ENCODE measurements at regions not wholly inside any gene's neighbourhood (a gene's known extent, or its start where the extent isn't known, plus 50 kb on each side); places are given as distances from the start of the nearest gene placed in this dataset.

DNA sequence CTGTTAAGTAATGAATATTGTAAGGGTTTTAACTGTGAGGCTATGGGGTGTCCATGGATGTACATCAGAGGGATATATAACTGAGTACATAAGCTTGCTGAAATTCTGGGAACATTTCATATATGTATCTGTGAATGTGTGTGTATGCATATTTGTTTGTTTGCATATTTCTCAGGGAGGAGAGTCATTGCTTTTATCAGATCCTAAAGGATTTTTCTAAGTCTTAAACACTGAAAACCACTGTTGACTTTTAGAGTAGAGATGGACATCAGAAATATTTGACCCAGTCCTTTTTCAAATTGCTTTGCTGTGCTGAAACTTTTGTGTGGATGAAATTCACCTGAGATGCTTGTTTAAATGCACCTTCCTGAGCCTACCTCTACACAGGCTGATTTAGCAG is 410.6 kb downstream of the METTL15 start:
- no peak for DNase-seq
- in situ Hi-C loops (cut with HindIII; ENCODE audit: low pct_ligation_motif_present, low pct_unique_long_range_greater_than_20kb, low sequenced_read_pairs), result no loop called here

DNA sequence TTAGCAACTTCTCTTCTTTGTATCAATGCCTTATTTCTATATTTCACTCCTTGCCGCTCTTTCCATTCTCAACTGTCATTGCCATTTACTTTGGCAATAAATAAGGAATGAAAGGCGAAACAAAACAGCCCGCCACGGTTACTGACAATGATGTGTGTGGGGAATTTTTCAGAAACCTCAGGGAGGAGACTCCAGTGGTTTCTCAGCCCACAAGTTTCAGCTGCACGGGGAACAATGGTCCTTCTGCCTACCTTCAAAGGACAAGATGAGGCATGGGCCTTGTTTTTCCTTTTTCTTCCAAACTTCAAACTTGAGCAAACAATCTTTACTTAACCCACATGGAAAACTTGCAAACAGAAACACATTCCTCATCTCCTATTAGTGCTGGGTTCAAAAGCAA is 409.4 kb downstream of the METTL15 start:
- DNase-seq, result no peak
- in situ Hi-C loops (cut with HindIII; ENCODE audit: low pct_ligation_motif_present, low pct_unique_long_range_greater_than_20kb, low sequenced_read_pairs), result no loop called here

DNA sequence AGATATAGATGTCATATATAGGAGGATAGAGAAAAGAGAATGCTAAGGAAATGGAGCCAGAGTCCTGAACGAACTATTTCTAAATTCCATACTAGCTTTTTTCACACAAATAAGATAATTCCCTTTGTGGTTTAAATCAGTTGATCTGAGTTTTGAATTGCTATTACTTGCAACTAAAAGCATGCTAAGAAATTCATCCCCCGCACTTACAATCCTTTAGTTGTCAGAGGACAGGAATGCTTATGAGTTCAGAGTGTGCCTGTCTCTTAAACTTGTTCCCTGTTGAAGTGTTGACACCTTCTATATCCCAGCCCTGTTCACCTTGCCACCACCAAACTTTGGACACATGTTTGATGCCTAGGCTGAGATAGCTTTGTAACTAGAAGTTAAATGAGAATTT is 406.2 kb downstream of the METTL15 start:
- in situ Hi-C loops (cut with HindIII; ENCODE audit: low pct_ligation_motif_present, low pct_unique_long_range_greater_than_20kb, low sequenced_read_pairs), result no loop called here
- no peak for DNase-seq

DNA sequence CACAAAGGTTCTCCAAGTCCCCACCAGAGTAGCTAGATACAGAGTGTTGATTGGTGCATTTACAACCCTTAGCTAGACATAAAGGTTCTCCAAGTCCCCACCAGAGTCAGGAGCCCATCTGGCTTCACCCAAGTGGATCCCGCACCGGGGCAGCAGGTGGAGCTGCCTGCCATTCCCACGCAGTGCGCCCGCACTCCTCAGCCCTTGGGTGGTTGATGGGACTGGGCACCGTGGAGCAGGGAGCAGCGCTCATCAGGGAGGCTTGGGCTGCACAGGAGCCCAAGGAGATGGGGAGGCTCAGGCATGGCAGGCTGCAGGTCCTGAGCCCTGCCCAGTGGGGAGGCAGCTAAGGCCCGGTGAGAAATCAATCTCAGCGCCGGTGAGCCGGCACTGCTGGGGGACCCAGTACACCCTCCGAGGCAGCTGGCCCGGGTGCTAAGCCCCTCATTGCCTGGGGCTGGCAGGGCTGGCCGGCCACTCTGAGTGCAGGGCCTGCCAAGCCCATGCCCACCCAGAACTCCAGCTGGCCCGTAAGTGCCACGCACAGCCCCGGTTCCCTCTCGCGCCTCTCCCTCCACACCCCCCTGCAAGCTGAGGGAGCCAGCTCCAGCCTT is 404.1 kb downstream of the METTL15 start:
- no peak for DNase-seq
- in situ Hi-C loops (cut with HindIII; ENCODE audit: low pct_ligation_motif_present, low pct_unique_long_range_greater_than_20kb, low sequenced_read_pairs), result no loop called here

DNA sequence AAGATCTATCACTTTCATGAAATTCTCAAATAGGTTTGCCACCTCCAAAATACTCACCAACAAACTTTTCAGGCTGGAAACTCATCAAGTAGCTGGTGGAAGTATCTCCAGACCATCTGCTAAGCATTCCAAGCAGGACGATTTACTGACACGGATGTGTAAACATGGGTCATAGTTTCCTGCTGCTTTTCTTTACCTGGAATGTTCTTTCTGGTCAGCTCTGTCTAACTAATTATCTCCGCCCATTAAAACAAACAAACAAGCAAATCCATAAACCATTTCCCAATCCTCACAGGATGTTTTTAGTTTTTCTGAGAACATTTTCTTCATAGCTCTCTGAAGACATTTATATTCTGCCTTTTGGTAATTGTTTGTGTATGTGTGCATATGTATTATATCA is 397.0 kb downstream of the METTL15 start:
- in situ Hi-C loops (cut with HindIII; ENCODE audit: low pct_ligation_motif_present, low pct_unique_long_range_greater_than_20kb, low sequenced_read_pairs), result no loop called here
- no peak for DNase-seq

DNA sequence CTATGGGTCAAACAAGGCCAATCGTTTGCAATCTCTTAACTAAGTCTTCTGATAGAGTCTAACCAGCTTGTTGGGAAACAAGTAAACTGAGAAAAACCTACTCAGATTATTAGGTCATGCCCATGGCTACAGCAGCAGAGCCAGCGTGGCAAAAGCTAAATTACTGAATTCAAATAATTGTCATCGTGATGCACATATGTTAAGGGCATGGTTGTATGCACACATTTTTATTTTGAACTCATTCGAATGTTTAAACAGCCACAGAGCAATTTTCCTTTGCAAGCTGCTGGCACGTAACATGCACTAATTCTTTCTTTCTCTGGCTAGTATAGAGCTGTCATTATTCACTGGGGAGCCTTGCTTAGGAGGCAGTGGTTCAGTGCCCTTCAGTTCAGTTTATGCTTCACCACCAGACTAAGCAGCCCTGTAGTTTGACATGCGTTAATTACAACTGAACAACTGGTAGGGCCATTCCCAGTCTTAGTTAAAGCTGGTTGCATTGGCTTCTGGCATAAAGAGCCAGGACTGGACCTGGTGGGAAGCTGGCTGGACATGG is 396.4 kb downstream of the METTL15 start:
- in situ Hi-C loops (cut with HindIII; ENCODE audit: low pct_ligation_motif_present, low pct_unique_long_range_greater_than_20kb, low sequenced_read_pairs), result no loop called here
- no peak for DNase-seq

DNA sequence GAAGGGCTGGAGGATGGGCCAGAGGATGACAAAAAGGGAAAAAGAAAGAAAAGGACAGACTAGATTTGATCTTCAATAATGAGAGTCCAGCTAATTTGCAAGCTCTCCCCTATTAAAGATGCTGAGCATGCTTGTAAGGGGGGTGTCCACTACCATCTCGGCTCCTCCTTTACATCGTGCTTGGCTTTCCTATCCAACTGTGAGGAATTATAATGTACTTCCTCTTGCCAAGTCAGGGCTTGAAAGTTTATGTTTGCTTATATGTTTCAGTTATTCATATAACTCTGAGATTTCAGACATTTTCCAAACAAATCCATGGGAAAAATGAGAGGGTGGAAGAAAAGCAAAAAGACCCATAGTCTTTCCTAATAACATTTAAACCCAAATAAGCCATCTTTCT is 387.1 kb downstream of the METTL15 start:
- no peak for DNase-seq
- in situ Hi-C loops (cut with HindIII; ENCODE audit: low pct_ligation_motif_present, low pct_unique_long_range_greater_than_20kb, low sequenced_read_pairs), result no loop called here

DNA sequence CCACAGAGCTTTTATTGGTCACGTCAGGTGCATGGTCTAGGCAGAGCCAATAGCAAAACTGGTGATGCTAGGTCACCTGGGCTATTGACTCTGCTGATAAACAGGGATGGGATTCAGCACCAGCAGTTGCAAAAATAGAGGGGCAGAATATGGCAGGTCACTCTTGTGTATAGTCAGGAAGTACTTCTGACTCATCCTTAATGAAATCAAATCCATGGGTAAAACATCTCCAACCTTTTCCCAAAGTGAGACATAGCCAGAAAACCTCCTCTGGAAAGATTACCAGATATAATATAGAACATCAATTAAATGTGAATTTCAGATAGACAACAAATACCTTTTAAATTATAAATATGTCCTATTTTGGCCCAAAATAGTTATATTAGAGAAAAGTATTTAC is 383.2 kb downstream of the METTL15 start:
- in situ Hi-C loops (cut with HindIII; ENCODE audit: low pct_ligation_motif_present, low pct_unique_long_range_greater_than_20kb, low sequenced_read_pairs), result no loop called here
- no peak for DNase-seq

DNA sequence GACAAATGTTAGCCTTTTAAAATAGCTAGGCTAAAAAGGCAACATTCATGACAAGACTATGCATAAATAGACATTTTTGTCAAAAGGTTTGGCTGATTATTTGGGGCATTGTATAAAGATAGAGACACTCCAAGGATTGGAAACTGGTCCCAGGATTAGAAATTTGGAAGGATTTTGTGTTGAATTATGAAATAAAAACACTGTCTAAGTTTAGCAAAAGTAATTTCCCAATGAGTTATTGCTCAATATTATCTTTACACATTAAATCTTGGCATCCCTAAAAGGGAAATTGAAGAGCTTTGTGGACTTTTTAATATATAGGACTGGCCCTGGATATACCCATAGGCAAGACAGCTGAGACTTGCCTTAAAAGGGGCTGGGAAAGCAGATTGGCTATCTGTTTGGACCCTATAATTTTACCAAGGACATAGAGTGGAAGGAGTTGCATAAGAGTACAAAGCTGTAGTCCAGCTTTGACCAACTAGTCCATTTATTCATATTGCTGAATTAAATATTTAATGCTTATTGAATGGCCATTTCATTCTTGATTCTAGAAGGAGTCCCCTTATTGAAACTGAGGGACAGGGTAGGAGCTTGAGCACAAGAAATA is 382.7 kb downstream of the METTL15 start:
- DNase-seq, result no peak
- in situ Hi-C loops (cut with HindIII; ENCODE audit: low pct_ligation_motif_present, low pct_unique_long_range_greater_than_20kb, low sequenced_read_pairs), result no loop called here

DNA sequence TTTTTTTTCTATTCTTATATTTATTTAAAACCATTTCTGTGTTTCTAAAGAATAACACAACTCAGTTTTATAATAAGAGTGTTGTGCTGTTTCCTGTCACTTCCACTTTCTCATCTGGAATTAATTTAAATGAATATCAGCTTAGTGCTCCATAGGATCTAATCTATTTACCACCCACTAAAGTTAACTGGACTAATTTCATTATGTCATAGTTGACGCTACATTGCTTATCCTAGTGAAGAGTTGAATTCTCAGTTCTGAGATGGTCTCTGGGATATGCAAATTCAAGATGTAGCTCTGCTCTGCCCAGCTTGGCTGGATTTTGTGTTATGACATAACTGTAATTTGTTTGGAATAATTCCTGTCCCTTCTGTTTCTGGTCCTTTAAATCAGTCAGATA is 380.1 kb downstream of the METTL15 start:
- no peak for DNase-seq
- in situ Hi-C loops (cut with HindIII; ENCODE audit: low pct_ligation_motif_present, low pct_unique_long_range_greater_than_20kb, low sequenced_read_pairs), result no loop called here

DNA sequence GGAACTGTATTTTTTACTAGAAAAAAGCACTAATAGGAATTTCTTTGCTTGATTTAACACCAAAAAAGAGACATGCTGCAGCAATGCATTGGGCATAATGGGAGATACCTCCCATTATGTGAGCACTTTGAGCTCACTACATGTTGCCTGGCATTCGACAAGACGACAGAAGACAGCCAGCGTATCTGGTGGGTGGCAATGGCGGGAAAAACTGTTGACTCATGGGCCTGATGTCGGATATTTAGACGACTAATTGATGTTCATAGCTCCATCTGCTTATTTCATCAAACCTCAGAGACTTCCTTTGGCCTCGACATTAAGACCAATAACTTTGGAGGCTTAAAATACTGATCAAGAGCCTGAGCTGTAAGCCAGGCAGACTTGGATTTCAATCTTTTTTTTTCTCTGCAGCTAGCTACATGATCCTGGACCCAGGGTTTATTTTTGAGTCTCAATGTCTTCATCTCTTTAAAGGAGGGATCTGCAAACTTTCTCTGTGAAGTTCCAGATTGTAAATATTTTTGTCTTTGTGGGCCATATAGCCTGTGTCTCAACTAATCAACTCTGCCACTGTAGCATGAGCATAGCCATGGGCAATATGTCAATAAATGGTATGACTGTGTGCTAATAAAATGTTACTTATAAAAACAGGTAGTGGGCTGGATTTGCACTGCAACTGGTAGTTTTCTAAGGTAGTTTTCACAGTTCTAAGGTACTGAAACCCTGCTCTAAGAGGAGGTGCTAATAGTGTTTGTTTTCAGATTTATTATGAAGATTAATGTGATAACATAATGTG is 375.1 kb downstream of the METTL15 start:
- DNase-seq, result no peak
- in situ Hi-C loops (cut with HindIII; ENCODE audit: low pct_ligation_motif_present, low pct_unique_long_range_greater_than_20kb, low sequenced_read_pairs), result no loop called here

DNA sequence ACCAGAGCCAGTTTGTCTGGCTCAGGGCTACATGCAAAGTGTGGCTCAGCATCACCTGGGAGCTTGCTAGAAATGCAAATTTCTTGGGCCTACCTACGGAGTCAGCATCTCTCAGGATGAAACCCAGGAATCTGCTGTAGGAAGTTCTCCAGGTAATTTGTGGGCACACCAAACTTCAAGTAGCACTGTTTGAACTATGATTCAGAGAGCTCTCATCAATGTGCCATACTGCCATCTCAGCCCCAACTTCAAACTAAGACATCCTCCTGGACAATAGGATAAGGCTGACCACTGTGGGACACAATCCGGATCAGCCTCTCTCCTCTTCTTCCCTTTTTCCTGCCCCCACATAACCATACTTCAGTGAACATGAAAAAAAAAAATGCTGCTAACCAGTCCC is 374.5 kb downstream of the METTL15 start:
- DNase-seq, result no peak
- in situ Hi-C loops (cut with HindIII; ENCODE audit: low pct_ligation_motif_present, low pct_unique_long_range_greater_than_20kb, low sequenced_read_pairs), result no loop called here

DNA sequence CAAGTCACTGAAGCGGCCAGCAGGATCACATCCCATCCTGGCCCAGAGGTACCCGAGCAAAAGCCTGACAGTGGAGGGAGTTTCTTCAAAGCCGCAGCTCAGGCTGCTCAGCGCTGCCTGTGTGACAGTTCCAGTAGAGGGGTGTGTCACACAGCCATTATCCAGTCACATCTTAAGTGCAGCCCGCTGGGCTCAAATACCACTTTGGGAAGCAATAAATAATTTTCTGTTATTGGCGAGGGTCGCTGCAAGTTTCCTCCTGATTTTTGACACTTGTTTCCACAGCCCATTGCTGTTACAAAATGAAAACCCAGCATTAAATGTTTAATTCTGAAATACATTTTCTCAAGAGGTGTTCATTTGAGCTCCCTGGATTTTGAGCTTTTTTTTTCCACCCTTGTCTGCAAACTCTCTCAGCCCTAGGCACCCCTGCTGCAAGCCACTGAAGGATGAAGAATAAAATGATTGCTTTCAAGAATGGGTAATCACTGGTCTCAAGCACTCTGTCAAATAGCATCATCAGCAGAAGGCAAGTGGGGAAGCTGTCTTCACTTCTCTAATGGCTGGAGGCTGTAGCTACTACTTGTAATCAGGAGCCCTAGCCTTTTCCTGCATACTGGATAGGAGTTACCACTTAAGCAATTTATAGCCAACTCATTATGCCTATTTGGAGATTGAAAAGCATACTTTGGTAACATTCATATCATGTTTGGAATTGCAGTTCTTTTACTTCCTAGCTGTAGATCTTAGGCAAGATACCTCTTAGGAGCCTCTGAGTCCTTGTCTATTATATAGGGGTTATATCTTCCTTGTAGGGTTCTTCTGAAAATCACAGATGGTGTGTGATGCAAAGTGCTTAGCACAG is 373.7 kb downstream of the METTL15 start:
- in situ Hi-C loops (cut with HindIII; ENCODE audit: low pct_ligation_motif_present, low pct_unique_long_range_greater_than_20kb, low sequenced_read_pairs), result no loop called here
- DNase-seq, result no peak

DNA sequence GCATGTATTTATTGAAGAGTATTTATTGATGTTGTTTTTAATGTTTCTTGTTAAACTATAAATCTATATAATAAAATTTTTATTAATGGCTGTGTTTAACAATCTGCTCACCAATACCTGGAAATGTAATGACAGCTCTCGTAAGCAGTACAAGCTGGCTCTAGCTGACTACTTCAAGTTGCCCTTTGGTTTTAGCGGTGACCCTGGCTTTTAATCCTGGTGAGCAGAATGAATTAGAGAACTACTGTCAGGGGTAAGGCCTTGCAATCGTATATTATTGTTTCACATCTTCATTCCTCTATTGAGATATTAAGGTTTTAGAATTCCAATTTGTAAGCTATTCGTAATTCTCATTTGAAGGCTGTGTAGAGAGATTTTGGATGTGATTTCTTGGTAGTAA is 372.2 kb downstream of the METTL15 start:
- DNase-seq, result no peak
- in situ Hi-C loops (cut with HindIII; ENCODE audit: low pct_ligation_motif_present, low pct_unique_long_range_greater_than_20kb, low sequenced_read_pairs), result no loop called here

DNA sequence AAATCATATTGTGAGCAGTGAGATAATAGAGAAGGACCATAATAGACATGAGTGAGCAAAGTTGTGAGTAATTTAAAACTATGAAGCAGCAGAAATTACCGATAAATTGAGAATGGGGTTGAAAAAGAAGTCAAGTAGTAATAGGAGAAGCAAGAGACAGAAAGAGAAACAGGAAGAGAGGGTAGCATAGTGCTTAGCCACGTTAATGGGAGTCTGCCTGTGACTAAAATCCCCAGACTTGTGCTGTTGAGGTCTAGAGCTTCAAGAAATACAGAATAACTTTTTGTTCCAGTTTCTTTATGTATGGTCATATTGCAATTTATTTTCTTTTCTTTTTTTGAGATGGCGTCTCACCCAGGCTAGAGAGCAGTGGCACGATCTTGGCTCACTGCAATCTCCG is 368.7 kb downstream of the METTL15 start:
- in situ Hi-C loops (cut with HindIII; ENCODE audit: low pct_ligation_motif_present, low pct_unique_long_range_greater_than_20kb, low sequenced_read_pairs), result no loop called here

DNA sequence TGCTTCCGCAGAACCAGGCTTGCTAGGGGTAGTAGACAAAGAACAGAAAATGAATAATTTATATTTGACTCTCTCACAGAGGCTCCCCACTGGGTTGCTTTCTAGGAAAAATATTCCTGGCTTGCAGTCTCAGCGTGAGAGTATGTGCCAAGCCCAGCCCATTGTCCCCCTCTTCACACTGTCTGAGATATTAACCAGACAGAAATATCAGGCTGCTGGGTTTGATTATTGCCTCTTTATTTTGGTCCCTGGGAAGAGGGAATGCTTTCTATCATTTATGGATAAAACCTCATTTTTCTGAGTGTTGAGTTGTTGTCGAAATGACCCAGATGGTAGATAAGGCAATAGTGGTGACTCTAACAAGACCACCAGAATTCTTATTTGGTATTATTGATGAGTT is 367.9 kb downstream of the METTL15 start:
- in situ Hi-C loops (cut with HindIII; ENCODE audit: low pct_ligation_motif_present, low pct_unique_long_range_greater_than_20kb, low sequenced_read_pairs), result no loop called here
- DNase-seq, result no peak

More for the DNA sequence above, 368.7 kb downstream of the METTL15 start:
- DNase-seq, result no peak

DNA sequence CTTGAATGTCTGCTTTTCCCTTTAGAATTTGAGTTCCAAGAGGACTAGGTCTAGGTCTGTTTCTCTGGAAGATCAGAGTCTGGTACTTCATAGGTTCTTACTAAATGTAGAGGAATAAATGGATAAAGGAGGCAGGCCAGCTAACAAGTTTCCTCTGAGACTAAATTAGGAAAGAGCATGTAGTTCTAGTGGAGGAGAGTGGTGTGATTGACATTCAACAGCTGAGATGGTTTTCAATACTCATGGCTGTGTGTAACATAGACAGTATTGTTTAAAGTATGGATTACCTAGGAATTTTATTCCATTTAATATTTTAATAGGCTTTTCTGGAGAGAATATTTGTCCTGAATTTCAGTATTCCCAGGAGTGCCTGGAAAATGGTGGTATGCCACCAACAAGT is 364.7 kb downstream of the METTL15 start:
- DNase-seq, result no peak
- in situ Hi-C loops (cut with HindIII; ENCODE audit: low pct_ligation_motif_present, low pct_unique_long_range_greater_than_20kb, low sequenced_read_pairs), result no loop called here

DNA sequence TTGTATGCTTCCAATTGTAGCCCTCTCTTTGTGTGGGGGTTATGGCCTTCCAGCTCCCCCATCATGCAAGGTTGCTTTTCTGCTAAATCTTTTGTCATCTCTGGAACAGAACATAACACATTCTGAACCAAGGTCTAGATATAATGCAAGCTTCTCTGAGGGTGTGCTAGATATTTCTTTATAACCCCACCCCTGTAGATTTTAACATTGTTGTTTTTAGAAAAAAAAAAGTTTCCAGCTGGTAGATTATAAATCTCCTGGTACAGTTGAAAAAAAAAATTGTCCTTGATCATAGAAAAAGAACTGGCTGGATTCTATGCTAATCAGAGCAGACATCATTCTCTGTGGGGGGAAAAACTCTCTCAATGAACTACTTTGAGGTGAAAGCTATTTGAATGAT is 363.3 kb downstream of the METTL15 start:
- DNase-seq, result no peak
- in situ Hi-C loops (cut with HindIII; ENCODE audit: low pct_ligation_motif_present, low pct_unique_long_range_greater_than_20kb, low sequenced_read_pairs), result no loop called here

DNA sequence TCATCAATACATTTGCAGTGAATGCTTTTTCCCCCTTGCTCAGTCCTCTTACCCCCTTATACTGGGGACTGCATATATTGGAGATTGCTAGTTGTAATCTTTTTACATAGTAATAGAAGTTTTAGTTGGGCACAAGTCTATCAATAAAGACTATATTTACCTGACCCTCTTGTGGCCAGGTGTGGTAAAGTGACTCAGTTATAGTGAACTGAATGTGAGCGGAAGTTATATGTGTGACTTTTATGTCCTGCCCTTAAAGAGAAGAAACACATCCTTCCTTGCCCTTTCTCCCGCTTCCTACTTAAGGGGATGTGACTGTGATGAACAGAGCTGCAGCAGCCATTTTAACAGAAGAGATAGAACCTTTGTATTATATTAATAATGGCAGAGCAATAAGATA is 362.0 kb downstream of the METTL15 start:
- no peak for DNase-seq
- in situ Hi-C loops (cut with HindIII; ENCODE audit: low pct_ligation_motif_present, low pct_unique_long_range_greater_than_20kb, low sequenced_read_pairs), result no loop called here

All from ACHN (cell line).